C1 segment of cervical spinal cord (tissue), 14 donors: ENCODE measurements at regions not wholly inside any gene's neighbourhood (a gene's known extent, or its start where the extent isn't known, plus 50 kb on each side); places are given as distances from the start of the nearest gene placed in this dataset.

Experiments used
- DNase-seq, 14 donors: peaks; one replicate each; lab custom pipeline; 2025; lab: John Stamatoyannopoulos, UW

DNA sequence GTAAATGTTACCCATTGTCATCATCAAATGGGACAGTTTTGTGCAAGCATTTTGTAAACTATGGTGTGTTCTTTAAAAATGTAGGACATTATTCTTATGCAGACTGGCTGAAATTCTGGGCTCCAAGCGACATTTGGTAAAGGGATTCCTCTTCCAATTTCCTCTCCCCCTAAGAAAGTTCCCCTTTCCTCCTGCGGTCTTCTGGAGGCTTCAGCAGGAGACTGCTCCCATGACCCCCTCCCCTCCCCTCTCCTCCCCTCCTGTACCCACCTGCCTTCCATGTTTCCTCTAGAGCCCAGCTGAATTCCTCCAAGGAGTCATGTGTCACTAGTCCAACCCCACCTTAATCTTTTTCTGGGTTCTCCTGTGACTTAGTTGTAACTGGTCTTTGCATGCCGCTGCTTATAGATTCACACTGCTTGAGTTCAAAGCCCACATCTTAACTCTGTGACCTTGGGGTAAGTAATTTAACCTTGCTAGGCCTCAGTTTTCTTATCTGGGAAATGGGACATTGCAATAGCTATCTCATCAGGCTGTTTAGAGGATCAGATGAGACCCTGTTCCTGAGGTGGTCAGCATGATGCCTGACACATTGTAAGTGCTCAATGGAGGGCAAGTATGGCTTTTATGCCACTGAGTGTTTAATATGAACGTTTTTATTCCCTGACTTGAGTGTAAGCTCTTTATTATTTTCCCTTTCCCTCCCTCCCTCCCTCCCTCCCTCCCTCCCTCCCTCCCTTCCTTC, 69.9 kb upstream of the WDR26 start:
- no peak for DNase-seq

DNA sequence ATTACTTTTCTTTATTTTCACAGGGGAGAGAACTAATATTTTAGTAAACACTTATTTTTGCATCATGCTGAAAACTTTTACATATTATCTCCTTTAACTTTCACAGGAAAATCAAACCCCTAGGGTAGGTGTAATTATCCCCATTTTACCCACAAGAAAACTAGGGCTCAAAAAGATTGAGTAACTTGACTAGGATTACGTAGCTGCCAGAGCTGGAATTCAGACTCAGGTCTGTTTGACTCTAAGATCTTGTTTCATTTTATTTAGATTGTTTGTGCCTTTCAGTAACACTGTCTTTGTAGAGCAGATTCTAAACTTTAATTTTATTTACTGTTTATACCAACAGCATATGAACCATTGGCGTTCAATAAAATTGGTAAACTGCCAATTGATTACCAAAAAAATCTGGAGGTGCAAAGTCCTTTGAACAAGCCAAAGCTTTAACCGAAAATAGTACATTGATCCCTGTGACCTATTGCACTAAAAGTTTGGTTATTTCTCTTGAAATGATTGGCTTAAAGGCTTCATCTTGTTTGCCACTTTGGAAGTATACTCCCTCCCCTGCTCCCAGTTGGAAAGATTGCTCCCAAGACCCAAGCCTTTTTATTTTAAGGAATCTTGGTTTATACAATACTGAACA, 71.0 kb upstream of the WDR26 start:
- DNase-seq = no peak

DNA sequence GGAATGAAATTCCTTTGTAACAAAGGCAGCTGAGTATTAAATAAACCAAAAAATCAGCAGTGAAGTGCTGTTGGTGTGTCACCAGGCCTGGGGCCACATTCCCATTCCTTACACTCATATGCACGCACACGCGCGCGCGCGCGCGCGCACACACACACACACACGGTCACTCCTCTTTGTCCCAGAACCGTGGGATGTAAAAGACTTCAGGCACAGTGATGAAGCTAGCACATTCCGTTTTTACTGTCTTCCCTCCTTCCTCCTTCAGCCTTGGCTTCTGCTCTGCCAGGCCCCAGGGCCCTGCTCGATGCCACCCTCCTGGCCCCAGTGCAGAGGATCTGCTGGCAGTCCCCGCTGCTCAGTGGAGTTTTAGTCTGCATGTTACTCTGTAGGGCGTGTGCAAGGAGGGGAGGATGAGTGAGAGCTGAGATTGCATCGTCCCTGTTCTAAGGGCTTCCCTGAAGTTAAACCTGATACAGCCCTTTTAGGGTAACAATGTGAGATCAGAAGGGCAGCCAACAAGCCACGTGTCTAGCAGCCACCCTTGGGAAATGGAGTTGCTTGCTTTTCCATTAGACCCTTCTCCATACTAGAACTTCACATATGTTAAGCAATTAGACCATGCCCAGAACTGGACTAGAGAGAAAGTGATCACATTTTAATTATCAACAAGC, 71.7 kb upstream of the WDR26 start:
- no peak for DNase-seq

DNA sequence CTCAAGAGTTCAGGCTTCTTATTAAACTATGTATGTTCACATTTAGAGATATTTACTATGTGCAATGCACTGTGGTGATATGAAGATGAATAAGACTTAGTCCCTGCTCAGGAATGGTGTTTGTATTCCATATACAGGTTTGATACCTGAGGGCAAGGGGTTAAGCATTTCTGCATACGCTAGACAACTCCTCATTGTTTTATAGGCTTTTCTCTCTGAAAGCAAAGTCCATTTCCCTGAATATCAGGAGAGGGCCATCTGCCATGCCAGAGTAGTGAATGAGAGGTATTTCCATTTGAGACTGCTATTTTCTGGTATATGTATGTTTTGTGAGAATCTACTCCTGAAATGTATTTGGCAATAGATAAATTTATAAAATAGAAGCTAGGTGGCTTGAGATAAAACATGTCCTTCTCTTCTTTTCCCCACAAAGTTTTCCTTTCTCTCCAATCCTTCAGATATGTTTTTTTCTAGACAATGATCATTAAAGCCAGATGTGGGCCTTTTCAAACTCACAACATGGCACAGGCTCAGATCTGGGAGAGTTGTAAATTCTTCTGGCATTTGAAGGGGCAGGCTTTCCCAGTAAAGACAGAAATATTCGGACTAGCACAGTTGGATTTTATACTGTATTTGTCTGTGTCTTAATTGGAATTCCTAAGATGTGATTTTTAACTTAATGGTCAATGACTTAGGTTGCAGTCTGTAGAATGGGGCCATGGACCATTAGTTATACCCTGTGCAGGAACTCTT, 73.3 kb upstream of the WDR26 start:
- DNase-seq = no peak

DNA sequence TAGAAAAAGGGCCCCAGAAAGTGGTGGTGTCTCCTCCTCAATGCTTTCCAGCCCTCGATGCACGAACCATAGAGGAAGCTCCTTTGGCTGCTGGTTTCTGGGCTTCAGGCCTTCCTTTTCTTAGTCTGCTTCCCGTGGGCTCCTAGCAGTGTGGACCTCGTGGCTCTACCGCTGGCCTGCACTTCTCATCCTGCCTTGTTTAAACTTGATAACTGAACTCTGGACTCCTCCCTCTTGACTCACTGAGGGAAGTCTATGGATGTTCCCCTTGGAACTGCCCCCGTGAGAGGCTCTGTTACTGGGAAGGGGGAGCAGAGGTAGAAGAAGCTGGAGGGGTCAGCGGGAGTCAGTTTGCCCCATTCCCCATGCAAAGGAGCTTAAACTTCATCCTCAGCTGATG, 75.3 kb upstream of the WDR26 start:
- no peak for DNase-seq

DNA sequence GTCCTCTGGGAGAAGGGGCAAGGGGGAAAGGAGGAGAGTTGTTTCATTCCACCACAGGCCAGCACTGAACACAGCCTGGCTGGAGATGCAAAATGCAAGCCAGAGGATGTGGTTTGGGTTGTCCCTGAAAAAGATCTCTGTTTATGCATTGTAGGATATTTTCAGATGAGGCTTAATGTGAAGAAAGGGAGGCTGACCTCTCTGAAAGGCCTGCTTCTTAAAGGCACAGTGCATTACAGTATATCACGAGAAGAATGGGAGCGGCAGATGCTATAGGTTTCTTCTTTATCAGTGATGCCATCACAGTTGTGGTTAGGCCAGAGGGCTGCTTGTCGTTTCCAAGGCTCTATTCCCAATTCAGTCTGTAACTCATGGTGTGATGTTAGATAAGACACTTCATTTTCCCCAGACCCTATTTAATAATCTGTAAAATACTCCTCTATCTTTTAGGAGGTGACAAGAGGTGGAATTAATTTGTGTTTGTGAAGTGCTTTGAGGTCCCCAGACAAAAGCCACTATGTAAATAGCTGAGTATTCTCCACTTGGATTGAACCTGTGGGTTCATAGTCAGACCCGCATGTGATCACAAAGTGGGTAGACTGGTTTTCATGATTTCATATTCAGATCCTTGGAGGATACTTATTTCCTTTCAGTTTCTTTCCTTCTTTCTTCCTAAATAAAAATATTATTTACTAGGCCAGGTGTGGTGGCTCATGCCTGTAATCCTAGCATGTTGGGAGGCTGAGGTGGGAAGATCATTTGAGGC, 76.5 kb upstream of the WDR26 start:
- DNase-seq = no peak

DNA sequence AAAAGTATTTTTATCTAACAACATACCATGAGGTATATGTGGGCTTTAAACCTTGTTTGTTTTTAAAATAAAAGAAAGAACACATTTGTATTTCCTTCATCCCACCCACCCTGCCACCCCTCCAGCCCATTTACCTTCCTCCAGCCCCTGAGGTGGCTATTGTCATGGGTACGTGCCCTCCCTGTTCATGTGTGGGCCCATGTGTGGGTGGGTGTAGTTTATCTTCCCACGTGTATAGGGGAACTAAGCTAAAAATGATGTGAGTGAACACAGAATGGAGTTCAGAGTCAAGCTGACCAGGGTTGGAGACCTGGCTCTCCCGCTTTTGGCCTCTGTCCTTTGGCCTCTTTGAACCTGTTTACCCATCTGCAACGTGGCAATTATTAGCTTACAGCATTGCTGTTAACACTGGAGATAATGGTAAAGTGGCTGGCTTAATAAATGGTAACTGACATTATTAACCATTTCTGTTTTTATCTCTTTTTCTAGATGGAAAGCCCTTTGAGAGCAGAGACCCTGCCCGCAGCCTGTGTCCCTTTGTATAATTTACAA, 78.1 kb upstream of the WDR26 start:
- DNase-seq = no peak

DNA sequence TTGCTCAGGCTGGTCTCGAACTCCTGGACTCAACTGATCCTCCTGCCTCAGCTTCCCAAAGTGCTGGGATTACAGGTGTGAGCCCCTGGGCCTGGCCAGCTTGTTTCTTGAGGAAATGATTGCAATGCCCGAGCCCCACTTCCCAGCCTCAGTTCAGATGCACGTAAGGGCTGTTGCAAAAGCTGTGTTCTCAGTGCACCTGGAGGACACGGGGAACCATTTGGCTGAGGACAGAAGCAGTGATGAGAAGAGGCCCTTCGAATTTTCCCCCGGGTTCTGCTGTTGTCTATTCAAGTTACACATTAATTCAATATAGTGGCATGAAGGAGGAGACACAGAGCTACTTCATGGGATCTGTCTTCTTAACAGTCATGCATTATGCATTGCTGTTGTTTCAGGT, 78.8 kb upstream of the WDR26 start:
- DNase-seq = no peak

DNA sequence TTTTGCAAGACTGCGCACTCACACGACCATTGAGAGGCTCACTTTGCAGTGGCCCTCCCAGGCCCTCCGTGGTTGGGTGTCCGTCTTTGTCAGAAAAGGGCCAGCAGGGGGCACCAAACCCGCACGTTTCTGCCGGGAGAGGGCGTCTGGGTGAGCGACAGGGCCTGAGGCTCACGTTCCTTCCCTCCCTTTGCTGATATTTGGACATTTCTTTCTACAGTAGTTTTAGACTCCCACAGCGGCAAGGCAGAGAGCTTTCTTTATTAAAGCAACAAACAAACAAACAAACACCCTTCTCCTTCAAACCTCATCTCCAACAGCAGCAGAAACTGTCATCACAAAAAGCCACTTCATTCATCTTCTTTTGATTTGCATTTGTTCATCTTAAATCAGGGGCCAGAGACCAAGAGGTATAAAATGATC, 79.2 kb upstream of the WDR26 start:
- DNase-seq = peak; percentile 10 to 83 (median 54)

DNA sequence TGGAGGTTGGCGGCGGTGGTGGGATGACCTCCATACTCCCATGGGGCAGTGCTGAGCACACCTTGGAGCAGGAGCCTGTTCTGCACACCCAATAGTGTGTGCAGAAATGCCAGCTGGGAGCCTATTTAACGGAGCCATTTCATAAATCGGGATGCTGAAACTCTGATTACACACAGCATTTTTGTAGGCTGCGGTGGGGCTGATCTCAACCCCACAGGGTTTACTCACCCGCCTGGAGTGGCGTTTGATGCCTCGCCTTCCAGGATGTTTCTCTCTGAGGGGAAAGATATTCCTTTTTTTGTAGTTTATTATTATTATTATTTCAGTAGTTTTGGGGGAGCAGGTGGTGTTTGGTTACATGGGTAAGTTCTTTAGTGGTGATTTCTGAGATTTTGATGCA, 82.6 kb upstream of the WDR26 start:
- no peak for DNase-seq

DNA sequence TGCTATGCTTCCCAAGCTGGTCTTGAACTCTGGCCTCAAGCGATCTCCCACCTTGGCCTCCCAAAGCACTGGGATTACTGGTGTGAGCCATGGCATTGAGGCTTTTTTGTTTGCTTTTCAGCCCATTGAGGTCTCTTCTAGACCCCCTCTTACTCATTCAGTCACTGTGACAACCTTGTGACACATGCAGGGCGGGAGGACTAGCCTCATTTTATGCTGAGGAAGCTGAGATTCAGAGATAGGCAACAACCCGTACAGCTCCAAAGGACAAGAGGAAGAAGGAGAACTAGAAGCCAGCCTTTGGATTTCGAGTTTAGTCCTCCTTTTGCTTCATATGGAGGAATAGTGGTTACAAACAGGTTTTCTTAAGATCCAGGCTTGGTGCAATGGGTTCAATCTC, 83.9 kb upstream of the WDR26 start:
- DNase-seq = no peak

DNA sequence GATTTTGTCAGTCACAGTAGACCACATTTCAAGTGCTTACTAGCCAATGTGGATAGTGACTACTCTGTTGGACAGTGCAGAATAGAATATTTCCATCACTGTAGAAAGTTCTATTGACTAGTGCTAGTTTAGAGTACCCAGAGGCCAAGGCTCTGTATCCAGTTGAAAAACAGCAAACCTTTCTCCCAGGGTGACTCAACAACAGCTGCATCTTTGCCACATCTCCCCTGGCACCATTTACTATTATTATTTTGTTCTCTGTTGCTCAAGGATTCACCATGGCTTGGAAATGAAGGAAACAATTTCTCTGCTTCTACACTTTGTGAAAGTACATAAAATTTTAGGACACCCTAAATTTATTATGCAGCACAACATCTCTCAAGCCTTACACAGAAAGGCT, 85.3 kb upstream of the WDR26 start:
- DNase-seq = no peak

DNA sequence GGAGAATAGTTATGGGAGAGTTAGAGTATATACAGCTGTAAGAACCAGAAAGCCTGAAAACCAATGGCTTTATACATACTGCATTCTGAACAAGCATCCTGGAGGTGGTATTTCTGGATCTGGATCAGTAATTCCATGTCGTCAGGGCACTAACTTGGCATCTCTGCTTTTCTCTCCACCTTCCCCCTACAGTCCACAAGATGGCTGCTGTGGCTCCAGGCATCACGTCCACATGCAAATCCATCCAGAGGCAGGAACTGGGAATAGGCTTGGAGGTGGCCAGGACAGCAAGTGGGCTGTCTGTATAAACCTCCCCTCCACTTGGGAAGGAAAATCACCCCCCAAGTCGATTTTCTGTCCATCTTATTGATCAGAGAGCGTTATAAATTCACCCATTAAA, 86.2 kb upstream of the WDR26 start:
- no peak for DNase-seq

DNA sequence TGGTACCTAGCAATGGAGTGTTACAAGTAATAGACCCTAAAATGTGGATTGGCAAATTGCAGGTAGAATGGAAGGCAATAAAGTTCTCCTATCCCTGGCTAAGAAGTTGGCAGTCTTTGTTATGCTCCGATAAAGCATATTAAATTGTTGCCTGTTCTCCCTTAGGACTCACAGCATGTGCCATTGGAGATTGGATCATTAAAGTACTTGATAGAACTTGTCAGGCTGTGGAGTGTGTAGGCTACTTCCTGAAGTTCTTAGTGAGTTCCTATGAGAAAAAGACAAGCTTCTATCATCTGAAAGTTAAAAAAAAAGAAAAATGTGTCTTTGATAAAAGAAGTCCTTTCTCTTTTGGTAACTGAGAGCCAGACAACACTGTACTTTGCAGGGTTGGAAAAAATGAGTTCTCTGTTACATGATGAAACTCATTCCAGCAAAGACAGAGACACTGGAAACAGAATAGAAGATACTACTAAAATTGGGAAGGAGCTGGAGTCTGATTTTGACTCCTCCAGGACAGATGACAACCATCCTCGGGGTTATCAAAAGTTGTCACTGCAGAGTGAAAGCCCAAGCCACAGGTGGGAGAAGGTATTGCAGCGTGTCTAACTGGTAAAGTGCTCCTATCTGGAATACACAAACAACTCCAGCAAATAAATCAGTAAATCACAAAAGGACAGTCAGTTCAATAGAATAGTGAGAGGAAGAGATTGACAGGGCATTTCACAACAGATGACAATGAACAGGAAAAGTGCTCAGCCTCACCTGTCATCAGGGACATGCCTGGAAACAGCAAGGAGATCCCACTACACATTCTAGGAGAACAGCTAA, 87.5 kb upstream of the WDR26 start:
- no peak for DNase-seq

DNA sequence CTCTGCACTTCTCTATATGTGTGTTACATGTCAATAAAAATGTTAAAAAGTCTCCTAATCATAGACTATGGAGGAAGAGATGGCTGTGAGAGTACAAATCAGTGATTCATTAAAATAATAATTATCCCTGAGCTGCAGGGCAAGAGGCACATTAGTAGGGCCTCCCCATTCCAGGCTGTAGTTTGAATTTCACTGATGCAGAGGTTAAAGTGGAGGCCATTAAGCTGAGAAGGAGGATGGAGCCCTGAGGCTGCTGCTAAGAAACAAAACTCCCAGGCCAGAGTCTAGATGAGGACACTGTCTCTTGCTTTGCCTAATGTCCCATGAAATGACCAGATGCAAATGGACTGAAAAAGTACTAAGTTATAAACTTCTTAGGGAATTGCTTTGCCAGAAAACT, 89.1 kb upstream of the WDR26 start:
- DNase-seq = no peak

DNA sequence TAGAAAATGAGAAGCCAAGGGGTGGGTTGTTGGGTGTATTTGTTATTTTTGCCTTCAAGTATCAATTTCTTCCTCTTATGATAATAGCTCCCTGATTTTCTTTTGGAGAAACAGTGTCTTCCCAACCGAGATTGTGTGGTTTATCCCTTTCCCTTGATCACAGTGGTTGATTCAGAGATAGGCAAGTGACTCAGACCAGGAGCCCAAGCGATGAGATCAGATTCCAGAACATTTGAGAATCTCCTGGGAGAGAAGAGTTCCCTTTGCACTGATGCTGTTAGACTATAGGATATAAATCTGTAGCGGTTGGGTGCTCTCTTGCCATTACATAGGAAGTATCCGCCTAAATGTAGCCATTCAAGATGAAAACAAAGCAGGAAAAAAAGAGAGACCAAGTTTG, 90.1 kb upstream of the WDR26 start:
- DNase-seq = no peak

DNA sequence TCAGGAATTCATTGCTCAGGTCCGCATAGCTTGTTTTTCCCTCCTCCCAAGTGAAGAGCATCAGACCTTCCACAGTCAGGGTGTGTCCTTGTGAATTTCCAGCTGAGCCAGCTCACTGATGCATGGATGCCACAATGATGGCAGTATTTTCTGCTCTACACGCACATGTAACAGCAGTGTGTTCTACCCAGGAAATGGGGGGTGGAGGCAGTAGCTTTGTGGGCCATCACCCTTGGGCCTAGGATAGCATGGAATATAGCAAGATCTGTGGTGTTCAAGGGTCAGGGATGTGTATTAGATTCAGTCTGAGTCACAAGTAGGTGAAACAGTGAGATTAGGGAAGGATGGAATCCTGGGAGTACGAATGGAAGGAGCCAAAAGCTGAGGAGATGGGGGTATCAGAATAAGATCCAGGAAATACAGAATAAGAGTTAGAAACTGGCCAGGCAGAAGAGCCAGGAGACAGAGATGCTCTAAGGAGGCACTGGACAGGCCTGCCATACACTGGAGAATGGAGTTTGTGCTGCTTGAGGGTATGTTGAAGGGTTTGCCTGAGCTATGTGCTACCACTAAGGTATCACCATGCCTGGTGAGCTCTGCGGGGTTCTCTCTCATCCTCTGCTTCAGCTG, 90.6 kb upstream of the CNIH3 start:
- no peak for DNase-seq

DNA sequence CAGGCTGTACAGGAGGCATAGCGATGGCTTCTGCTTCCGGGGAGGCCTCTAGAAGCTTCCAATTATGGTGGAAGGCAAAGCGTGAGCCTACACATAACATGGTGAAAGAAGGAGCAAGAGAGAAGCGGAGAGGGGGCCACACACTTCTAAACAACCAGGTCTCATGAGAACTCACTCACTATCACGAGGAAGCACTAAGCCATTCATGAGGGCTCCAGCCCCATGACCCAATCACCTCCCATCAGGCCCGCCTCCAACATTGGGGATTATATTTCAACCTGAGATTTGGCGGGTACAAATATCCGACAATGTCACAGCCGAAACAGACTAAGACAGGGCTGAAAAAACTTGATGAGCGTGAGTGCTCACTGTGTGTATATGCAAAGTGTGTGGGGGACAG, 89.3 kb upstream of the CNIH3 start:
- DNase-seq = no peak

DNA sequence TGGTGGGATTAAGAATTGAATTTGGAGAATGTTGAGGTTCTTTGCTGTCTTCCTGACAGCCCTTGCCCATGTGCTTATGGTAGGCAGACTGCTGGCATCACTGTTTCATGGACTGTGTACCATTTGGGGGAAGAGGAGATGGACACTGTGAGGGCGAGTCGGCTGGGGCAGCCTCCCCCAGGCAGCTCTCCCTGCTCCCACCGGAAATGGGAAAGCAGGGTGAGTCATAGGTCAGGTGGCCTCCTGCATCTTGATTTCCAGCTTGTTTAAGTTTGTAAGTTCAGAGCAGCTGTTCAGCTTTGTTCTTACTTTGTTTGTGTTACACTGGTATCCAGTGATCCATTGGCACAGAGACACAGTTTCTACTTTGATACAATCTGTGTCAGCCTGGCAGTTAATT, 87.2 kb upstream of the CNIH3 start:
- DNase-seq = no peak

DNA sequence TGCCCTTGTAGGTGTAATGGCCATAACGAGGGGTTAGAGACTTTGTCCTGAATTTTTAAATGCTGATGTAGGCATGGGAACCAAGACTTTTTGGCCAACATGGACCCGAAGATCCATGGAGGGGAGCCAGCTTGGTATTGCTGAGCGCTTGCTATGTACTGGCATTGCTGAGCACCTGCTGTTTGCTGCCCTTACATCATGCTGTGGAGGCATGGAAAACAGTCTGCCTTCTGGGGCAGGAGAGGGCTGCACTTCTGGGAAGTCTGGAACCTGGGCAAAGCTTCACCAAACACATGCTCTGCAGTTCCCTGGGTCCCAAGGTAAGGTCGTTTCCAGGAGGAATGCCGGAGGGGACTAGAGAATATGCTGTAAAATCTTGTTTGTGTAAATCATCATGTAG, 86.3 kb upstream of the CNIH3 start:
- DNase-seq = no peak
